Ishikawa (cell line): ENCODE measurements at regions not wholly inside any gene's neighbourhood (a gene's known extent, or its start where the extent isn't known, plus 50 kb on each side); places are given as distances from the start of the nearest gene placed in this dataset.

Experiments
- CEBPB ChIP-seq: IDR thresholded peaks from 2 replicates; pipeline ENCODE4 v1.6.1; 2012
- CREB1 ChIP-seq: IDR thresholded peaks from 2 replicates; pipeline ENCODE4 v1.6.1; 2012; ENCODE audit warnings: low read depth
- EGR1 ChIP-seq: IDR thresholded peaks from 2 replicates; pipeline ENCODE4 v1.6.1; 2012
- EP300 ChIP-seq: IDR thresholded peaks from 2 replicates; pipeline ENCODE4 v1.6.1; 2012; ENCODE audit warnings: borderline replicate concordance
- FOXM1 ChIP-seq: IDR thresholded peaks from 2 replicates; pipeline ENCODE4 v1.6.1; 2012; ENCODE audit warnings: low read depth, borderline replicate concordance
- MAX ChIP-seq: IDR thresholded peaks from 2 replicates; pipeline ENCODE4 v1.6.1; 2012
- NFIC ChIP-seq: IDR thresholded peaks from 2 replicates; pipeline ENCODE4 v1.6.1; 2012
- RAD21 ChIP-seq: IDR thresholded peaks from 2 replicates; pipeline ENCODE4 v1.6.1; 2012; ENCODE audit warnings: low read depth
- REST ChIP-seq: IDR thresholded peaks from 2 replicates; pipeline ENCODE4 v1.6.1; 2012; ENCODE audit warnings: low read depth, mild to moderate bottlenecking
- TAF1 ChIP-seq: IDR thresholded peaks from 2 replicates; pipeline ENCODE4 v1.6.1; 2012; ENCODE audit warnings: low read depth, mild to moderate bottlenecking
- TCF12 ChIP-seq: IDR thresholded peaks from 2 replicates; pipeline ENCODE4 v1.6.1; 2012; ENCODE audit warnings: low read depth
- TEAD4 ChIP-seq: IDR thresholded peaks from 2 replicates; pipeline ENCODE4 v1.6.1; 2012
- YY1 ChIP-seq: IDR thresholded peaks from 2 replicates; pipeline ENCODE4 v1.6.1; 2012; ENCODE audit warnings: low read depth
- ZBTB7A ChIP-seq: IDR thresholded peaks from 2 replicates; pipeline ENCODE4 v1.6.1; 2012; ENCODE audit warnings: low read depth
- TF ChIP-seq, protein P1 (sequence below): IDR thresholded peaks from 2 replicates; pipeline ENCODE4 v1.6.1; 2012

GRCh38 chr1:96931136-96931535, 209.6 kb downstream of the PTBP2 start:
- TF ChIP-seq TCF12 (no peak), MAX (no peak)

DNA sequence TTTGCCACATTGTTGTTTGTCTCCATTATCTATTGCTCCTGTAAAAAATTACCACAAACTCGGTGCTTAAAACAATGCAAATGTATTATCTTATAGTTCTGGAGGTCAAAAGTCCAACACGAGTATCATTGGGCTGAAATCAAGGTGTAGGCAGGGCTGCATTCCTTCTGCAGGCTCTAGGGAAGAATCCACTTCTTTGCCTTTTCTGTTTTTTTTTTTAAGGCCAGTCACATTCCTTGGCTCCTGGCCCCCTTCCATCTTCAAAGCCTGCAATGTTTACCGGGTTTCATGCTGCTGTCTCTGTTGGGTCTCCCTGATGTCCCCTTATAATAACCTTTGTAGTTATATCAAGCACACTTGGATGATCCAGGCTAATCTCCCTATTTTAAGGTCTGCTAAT, 212.7 kb downstream of the PTBP2 start:
- TF ChIP-seq REST: no peak
- TF ChIP-seq TEAD4: no peak
- TF ChIP-seq, protein P1, sequence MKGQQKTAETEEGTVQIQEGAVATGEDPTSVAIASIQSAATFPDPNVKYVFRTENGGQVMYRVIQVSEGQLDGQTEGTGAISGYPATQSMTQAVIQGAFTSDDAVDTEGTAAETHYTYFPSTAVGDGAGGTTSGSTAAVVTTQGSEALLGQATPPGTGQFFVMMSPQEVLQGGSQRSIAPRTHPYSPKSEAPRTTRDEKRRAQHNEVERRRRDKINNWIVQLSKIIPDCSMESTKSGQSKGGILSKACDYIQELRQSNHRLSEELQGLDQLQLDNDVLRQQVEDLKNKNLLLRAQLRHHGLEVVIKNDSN: no peak
- no peak for TF ChIP-seq TCF12
- TF ChIP-seq YY1: no peak
- TF ChIP-seq FOXM1: no peak
- TF ChIP-seq CEBPB: no peak

DNA sequence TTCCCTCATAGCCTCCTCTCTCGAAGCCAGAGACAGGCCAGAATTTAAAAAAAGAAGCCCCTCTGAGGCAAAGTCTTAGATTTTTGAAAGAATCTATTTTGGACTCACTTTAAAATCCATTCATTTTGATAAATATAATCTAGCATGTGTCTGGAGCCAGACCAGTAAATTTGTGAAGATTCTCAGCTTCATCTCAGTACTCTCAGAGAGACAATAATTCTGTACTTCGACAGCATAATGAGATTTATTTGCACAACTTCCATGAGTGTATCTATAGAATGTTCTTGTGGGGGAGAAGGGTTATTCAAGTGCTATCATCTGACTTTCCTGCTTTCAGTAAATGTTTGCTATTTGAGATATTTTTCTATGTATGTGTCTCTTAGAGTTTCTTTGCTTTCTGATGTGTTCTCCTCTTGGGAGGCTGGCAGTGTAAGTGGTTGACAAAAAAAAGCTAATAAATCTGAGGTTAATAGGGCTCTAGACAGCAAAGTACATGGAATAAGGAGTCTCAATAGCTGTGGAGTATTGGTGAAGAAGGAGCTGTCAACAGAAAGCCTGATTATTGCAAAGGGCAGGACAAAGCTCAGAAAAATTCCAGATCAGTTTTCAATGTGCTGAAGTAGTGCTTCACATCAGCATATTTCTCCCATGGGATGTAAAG, 223.0 kb downstream of the PTBP2 start:
- no peak for TF ChIP-seq RAD21
- no peak for TF ChIP-seq ZBTB7A
- TF ChIP-seq EP300: no peak
- TF ChIP-seq REST: no peak
- no peak for TF ChIP-seq EGR1
- no peak for TF ChIP-seq YY1

DNA sequence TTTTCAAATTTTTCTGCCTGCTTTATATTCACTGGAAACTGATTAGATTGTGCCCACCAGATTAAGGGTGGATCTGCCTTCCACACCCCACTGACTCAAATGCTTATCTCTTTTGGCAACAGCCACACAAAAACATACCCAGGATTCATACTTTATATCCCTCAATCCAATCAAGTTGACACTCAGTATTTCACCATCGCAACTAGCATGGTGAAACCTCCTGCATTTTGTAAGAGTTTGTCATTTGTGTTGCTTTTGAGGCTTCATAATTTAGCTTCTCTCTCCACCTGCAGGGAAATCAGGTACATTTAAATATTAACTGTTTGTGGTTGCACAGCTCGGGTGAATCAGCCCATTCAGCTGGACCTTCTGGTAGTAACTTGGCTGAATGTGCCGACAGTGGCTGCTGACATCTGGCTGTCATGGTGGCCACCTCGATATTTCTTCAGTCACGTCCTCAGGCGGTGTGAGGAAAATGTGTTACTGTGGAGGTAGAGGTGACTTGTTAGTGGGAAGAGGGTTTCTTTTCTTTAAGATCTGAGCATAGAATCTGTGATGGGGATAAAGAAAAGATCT, 224.0 kb downstream of the PTBP2 start:
- TF ChIP-seq EGR1 (no peak), TAF1 (no peak), TEAD4 (no peak), TCF12 (no peak), NFIC (no peak), ZBTB7A (no peak), RAD21 (no peak), YY1 (no peak), CEBPB (no peak), EP300 (no peak), CREB1 (no peak), FOXM1 (no peak), REST (no peak), MAX (no peak)
- TF ChIP-seq, protein P1: no peak

DNA sequence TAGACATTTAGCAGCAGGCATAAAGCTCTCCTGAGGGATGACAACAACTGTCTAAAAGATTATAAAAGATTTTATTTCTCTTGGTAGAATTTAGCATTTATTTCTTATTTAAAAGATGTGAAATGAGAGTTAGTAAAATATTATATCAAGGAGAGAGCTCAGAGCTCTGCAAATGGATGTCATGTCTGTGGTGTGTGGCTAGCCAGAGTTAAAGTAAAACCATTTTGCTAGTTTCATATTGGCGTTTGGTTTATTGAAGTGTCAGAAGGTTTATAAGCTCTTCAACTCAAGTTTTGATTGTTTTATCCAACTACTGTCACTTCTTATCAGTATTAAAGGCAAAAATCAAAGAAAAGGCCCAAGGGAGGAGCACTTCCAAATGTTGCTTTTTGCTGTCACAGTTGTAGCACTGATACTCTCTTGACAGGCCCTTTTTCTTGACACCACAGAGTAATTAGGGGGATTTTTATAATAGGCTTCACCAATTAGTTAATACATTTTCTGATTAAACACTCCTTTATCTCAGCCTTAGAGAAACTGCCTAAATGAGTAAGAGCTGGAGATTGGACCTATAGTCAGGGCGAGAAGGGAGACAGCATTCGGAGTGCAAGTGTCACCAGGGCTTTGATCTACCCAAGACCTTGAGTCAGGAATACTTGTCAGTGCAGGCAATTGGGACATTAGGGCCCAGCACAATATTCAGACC, 233.9 kb downstream of the PTBP2 start:
- TF ChIP-seq EGR1: no peak
- TF ChIP-seq TEAD4: no peak
- TF ChIP-seq NFIC: no peak
- TF ChIP-seq CREB1: no peak
- TF ChIP-seq, protein P1: no peak
- no peak for TF ChIP-seq TAF1
- TF ChIP-seq REST: no peak
- TF ChIP-seq MAX: no peak
- no peak for TF ChIP-seq FOXM1
- TF ChIP-seq CEBPB: no peak
- TF ChIP-seq YY1: no peak
- no peak for TF ChIP-seq EP300
- TF ChIP-seq TCF12: no peak
- no peak for TF ChIP-seq ZBTB7A
- no peak for TF ChIP-seq RAD21
